B cell (primary cell): ENCODE measurements at regions not wholly inside any gene's neighbourhood (a gene's known extent, or its start where the extent isn't known, plus 50 kb on each side); places are given as distances from the start of the nearest gene placed in this dataset.

Source experiments
- ATAC-seq: fragments of 200-7000 bp; cut with Tn5 transposase; one replicate; pipeline ENCODE4 v1.10.0; 2021; ENCODE audit warnings: low read depth, mild to moderate bottlenecking, moderate number of reproducible peaks, moderate library complexity
- CTCF ChIA-PET: fragments of 350-600 bp; sonication (Branson Sonifier 250); formaldehyde crosslinking; loops from one replicate; lab custom pipeline; 2021; ENCODE audit warnings: antibody characterized with exemption, inconsistent platforms; lab: Charles Lee
- POLR2A ChIA-PET: fragments of 350-600 bp; sonication (Branson Sonifier 250); formaldehyde crosslinking; loops from one replicate; lab custom pipeline; 2021; ENCODE audit warnings: antibody characterized with exemption; lab: Charles Lee
- DNase-seq: peaks from one replicate; pipeline ENCODE4 v3.0.0; 2013
- H2AFZ ChIP-seq: 2 replicates; pipeline ENCODE4 v1.6.1; 2012; ENCODE audit warnings: mild to moderate bottlenecking, low read depth, low read length; ENCODE audit not compliant: insufficient read depth, poor library complexity, severe bottlenecking
- H3K27ac ChIP-seq, 2 donors: 1 replicate in 1 of 2; 2 replicates in 1 of 2; pipeline ENCODE4 v1.5.1; 2012 to 2013; ENCODE audit warnings: low read length in 2 of 2, mild to moderate bottlenecking in 2 of 2, moderate library complexity in 1 of 2
- H3K27me3 ChIP-seq, 4 experiments: fragments of 200-600 bp in 1 of 4; sonication (generic) in 1 of 4; replicated peaks in 1 of 4; 1 replicate in 2 of 4; 2 replicates in 2 of 4; pipeline versions ENCODE4 v1.6.1 to v1.7.0; 2013 to 2016; ENCODE audit warnings: low read length in 3 of 4, mild to moderate bottlenecking in 2 of 4, mixed read lengths in 1 of 4, moderate library complexity in 1 of 4; ENCODE audit not compliant: insufficient read depth in 4 of 4, control insufficient read depth in 3 of 4; ENCODE audit errors: control extremely low read depth in 1 of 4
- H3K36me3 ChIP-seq, 2 experiments: replicated peaks in 1 of 2; 1 replicate in 1 of 2; 2 replicates in 1 of 2; pipeline versions ENCODE4 v1.6.1 to v1.7.1; 2013; ENCODE audit warnings: low read length in 1 of 2; ENCODE audit not compliant: insufficient read depth in 2 of 2, control insufficient read depth in 1 of 2; ENCODE audit errors: control extremely low read depth in 1 of 2, extremely low read depth in 1 of 2
- H3K4me1 ChIP-seq, 2 donors: fragments of 200-600 bp in 1 of 2; sonication (generic) in 1 of 2; 1 replicate in 1 of 2; 2 replicates in 1 of 2; pipeline versions ENCODE4 v1.5.1 to v1.6.1; 2013 to 2017; ENCODE audit warnings: low read length in 2 of 2; ENCODE audit not compliant: control insufficient read depth in 2 of 2, insufficient read depth in 2 of 2
- H3K4me2 ChIP-seq: replicated peaks from 2 replicates; pipeline ENCODE3; 2012; ENCODE audit warnings: mild to moderate bottlenecking, low read depth, low read length; ENCODE audit not compliant: poor library complexity, severe bottlenecking
- H3K4me3 ChIP-seq, 5 experiments: fragments of 200-600 bp in 1 of 5; sonication (generic) in 1 of 5; 1 replicate in 3 of 5; 2 replicates in 2 of 5; pipeline versions ENCODE4 v1.5.1 to v1.7.0; 2011 to 2016; ENCODE audit warnings: low read length in 4 of 5, mild to moderate bottlenecking in 4 of 5, low read depth in 2 of 5, control low read depth in 1 of 5, moderate library complexity in 1 of 5; ENCODE audit not compliant: insufficient read depth in 1 of 5; ENCODE audit errors: control extremely low read depth in 1 of 5, extremely low read depth in 1 of 5
- H3K79me2 ChIP-seq: fragments of 200-600 bp; sonication (generic); one replicate; pipeline ENCODE4 v1.6.0; 2016; ENCODE audit warnings: low read length; ENCODE audit not compliant: control insufficient read depth, insufficient read depth
- H3K9ac ChIP-seq: fragments of 200-600 bp; sonication (generic); 2 replicates; pipeline ENCODE4 v1.6.1; 2017; ENCODE audit warnings: mild to moderate bottlenecking, low read length, moderate library complexity
- H3K9me3 ChIP-seq, 3 donors: one replicate each; pipeline versions ENCODE4 v1.6.1 to v1.7.1; 2013; ENCODE audit warnings: low read length in 2 of 3; ENCODE audit not compliant: control insufficient read depth in 2 of 3, insufficient read depth in 1 of 3; ENCODE audit errors: control extremely low read depth in 1 of 3
- H4K20me1 ChIP-seq: 2 replicates; pipeline ENCODE4 v1.6.0; 2012; ENCODE audit warnings: mild to moderate bottlenecking, low read length; ENCODE audit not compliant: insufficient read depth, control insufficient read depth, poor library complexity, severe bottlenecking
- H3K27ac Mint-ChIP-seq: one replicate; pipeline ENCODE4 v1.8.0; 2021; ENCODE audit warnings: mixed read lengths
- H3K27me3 Mint-ChIP-seq: one replicate; pipeline ENCODE4 v1.8.0; 2021; ENCODE audit warnings: mixed read lengths
- H3K4me1 Mint-ChIP-seq: one replicate; pipeline ENCODE4 v1.8.0; 2021; ENCODE audit warnings: mixed read lengths
- H3K4me3 Mint-ChIP-seq: one replicate; pipeline ENCODE4 v1.8.0; 2021; ENCODE audit warnings: mixed read lengths
- H3K9me3 Mint-ChIP-seq: one replicate; pipeline ENCODE4 v1.8.0; 2022; ENCODE audit warnings: mixed read lengths; ENCODE audit not compliant: insufficient read depth
- EZH2 ChIP-seq: IDR thresholded peaks from 2 replicates; pipeline ENCODE4 v1.6.1; 2012; ENCODE audit warnings: borderline replicate concordance, low read depth, mild to moderate bottlenecking, moderate library complexity, low read length; ENCODE audit not compliant: insufficient read depth, poor library complexity, severe bottlenecking
- WGBS: methylation state at CpG from one replicate; pipeline ENCODE4 v1.1.5; 2013; ENCODE audit warnings: missing lambda C conversion rate; ENCODE audit not compliant: insufficient coverage; 5-methylcytosine and 5-hydroxymethylcytosine counted together
- intact Hi-C: fragments of 100-400 bp; cut with micrococcal nuclease; formaldehyde crosslinking; loops from one replicate; pipeline ENCODE4 v1.10.0; 2022
- TF ChIP-seq, protein P1 (sequence below): fragments of 200-600 bp; IDR thresholded peaks from one replicate; pipeline ENCODE4 v1.8.0; 2022; ENCODE audit warnings: antibody characterized with exemption, mild to moderate bottlenecking

DNA sequence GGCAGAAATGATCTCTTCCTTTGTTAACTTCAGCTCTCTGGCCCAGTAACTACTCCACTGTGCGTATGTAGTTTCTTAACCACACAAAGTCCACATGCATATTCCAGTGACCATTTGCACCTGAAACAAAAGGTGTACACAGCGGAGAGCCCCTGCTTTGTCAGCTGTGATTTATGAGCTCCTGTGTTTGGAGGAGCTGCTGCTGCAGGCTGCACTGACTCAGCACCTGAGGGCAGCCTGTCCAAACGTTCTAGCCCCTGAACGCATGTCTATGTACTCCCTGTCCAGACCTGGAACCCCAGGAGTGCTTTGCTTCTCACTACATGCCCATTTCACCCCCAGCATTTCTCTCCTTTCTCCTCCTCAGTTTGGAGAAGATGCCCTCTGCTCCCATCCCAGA lies 216.1 kb downstream of the ABCC12 start:
- Histone ChIP-seq H3K9me3 (peaks cover 0 to 3% (median 0%) of the 10 kb centered on the region in 3 donors), H2AFZ (no peak overlapping the region), H3K27ac (no peak overlapping the region), H3K27me3 (peaks cover 0 to 3% (median 0%) of the 10 kb centered on the region in 4 experiments), H3K4me1 (no peaks in the 10 kb centered on the region), H3K9ac (no peak overlapping the region), H3K4me3 (no peak overlapping the region), H3K79me2 (no peaks in the 10 kb centered on the region), H3K36me3 (no peaks in the 10 kb centered on the region), H4K20me1 (no peaks in the 10 kb centered on the region), H3K4me2 (no peak overlapping the region)
- Mint-ChIP-seq H3K4me3 (no peak overlapping the region), H3K9me3 (peaks cover 2% of the 10 kb centered on the region), H3K27me3 (peaks cover 4% of the 10 kb centered on the region), H3K27ac (no peak overlapping the region), H3K4me1 (no peaks in the 10 kb centered on the region)
- ATAC-seq (no peak), DNase-seq (no peak)
- ChIA-PET CTCF (interaction anchor here (1.1 kb wide), 1 partner anchor 12 kb away, joined by 3 read pairs; no protein-coding TSS in a partner anchor), POLR2A (no interaction called here)
- TF ChIP-seq EZH2, result no peak
- TF ChIP-seq, protein P1, sequence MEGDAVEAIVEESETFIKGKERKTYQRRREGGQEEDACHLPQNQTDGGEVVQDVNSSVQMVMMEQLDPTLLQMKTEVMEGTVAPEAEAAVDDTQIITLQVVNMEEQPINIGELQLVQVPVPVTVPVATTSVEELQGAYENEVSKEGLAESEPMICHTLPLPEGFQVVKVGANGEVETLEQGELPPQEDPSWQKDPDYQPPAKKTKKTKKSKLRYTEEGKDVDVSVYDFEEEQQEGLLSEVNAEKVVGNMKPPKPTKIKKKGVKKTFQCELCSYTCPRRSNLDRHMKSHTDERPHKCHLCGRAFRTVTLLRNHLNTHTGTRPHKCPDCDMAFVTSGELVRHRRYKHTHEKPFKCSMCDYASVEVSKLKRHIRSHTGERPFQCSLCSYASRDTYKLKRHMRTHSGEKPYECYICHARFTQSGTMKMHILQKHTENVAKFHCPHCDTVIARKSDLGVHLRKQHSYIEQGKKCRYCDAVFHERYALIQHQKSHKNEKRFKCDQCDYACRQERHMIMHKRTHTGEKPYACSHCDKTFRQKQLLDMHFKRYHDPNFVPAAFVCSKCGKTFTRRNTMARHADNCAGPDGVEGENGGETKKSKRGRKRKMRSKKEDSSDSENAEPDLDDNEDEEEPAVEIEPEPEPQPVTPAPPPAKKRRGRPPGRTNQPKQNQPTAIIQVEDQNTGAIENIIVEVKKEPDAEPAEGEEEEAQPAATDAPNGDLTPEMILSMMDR, result no peak
- intact Hi-C loops, result no loop called here
- WGBS, result 63% methylated on average over 3 of the region's 4 CpGs

DNA sequence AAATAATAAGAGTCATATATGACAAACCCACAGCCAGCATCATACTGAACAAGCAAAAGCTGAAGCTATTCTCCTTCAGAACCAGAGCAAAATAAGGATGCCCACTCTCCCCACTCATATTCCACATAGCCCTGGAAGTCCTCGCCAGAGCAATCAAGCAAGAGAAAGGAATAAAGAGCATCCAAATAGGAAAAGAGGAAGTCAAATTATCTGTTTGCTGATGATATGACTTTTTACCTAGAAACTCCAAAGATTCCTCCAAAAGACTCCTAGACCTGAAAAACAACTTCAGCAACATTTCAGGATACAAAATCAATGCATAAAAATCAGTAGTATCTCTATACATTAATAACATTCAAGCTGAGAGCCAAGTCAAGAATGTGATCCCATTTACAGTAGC lies 217.5 kb downstream of the ABCC12 start:
- H3K27me3 Mint-ChIP-seq, result peaks cover 4% of the 10 kb centered on the region
- DNase-seq (no peak), ATAC-seq (no peak)
- no CpG with 5 or more reads among the region's 1 CpG for WGBS
- TF ChIP-seq, protein P1, result no peak
- no peak for TF ChIP-seq EZH2
- ChIA-PET CTCF (no interaction called here), POLR2A (no interaction called here)
- Histone ChIP-seq H3K4me3 (no peak overlapping the region), H3K4me1 (no peaks in the 10 kb centered on the region), H4K20me1 (no peaks in the 10 kb centered on the region), H3K9ac (no peak overlapping the region), H3K4me2 (no peak overlapping the region), H3K36me3 (no peaks in the 10 kb centered on the region), H2AFZ (no peak overlapping the region), H3K27me3 (peaks cover 0 to 3% (median 0%) of the 10 kb centered on the region in 4 experiments), H3K27ac (no peak overlapping the region), H3K79me2 (no peaks in the 10 kb centered on the region), H3K9me3 (peaks cover 0 to 3% (median 0%) of the 10 kb centered on the region in 3 donors)
- no peak overlapping the region for H3K4me3 Mint-ChIP-seq
- H3K9me3 Mint-ChIP-seq, result peaks cover 6% of the 10 kb centered on the region
- no peak overlapping the region for H3K27ac Mint-ChIP-seq
- no peaks in the 10 kb centered on the region for H3K4me1 Mint-ChIP-seq
- intact Hi-C loops, result no loop called here
